Glomerular visceral epithelial cell (primary cell): ENCODE measurements at regions not wholly inside any gene's neighbourhood (a gene's known extent, or its start where the extent isn't known, plus 50 kb on each side); places are given as distances from the start of the nearest gene placed in this dataset.

Source experiments
- DNase-seq: peaks from one replicate; pipeline ENCODE4 v3.0.0-alpha.2; 2016; ENCODE audit errors: extremely low spot score

DNA sequence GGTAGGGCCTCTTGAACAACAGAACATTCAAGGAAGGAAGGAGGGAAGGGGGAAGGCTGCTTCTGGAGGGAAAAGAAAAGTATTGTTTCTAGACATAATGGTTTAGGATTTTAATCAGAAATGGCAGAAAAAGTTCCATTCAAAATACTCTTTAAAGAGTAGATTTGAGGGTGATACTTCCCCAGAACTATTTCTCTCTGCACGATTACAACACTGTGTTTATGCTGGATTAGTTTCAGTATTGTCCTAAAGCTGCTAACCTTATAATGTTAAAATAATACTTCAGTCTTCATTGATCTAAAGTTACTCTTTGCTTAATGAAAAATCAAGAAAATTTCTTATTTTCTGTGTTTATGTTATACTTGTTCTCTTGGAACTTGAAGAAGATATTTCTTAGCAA, 1026.3 kb upstream of the PABPC4L start:
- no peak for DNase-seq

DNA sequence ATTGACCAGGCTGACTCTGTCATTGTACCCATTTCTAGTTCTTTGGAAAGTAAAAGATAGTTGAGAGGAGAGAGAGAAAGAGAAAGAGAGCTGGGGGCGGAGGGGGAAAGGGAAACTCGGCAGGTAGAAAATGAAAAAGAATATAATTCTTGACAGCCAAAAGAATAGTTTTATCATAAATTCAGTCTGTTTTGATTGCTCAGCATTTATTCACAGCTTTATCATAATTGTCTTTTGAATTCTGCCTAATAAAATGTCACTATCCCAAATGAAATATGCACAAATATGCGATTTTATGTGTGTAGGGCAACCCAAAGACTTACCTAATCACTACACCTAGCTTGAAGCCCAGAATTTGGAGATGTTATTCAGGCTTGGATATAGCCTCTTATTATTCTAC, 1024.0 kb upstream of the PABPC4L start:
- DNase-seq, result no peak

DNA sequence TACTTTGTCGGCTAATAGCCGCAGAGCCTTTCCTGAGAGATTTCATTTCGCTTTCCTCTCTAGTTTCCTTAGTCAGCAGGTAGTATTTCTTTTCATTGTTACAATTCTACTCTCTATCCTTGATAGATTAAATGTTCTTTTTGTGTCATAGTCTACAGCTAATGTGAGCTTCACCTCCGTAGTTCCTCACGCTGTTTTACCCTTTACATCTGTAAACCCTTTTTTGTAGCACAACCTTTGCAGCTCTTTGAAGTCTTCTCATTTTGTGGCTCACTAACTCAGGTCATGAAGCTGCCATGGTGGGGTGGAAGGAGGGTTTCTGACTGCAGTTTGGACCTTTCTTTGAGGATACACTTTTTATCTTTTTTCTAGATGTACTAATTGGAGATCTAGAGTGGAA, 1008.8 kb upstream of the PABPC4L start:
- DNase-seq, result no peak

DNA sequence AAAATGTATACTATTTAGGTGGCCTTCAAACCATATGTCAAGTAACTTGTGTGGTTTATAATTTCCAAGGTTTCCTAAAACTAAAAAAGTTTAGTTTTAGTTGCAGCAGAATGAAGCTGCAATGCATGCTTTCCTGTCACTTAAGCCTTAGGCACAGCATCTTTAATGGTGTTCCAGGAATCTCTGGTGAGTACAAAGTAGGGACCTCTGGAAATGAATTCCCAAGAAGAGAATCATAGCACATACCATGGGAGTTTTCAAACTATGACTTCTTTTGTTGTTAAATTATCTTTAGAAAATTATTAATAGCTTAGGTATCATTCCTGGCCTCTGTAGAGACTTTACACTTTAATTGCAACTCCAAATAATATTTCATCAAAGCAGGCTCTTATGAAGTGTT, 1005.9 kb upstream of the PABPC4L start:
- no peak for DNase-seq

DNA sequence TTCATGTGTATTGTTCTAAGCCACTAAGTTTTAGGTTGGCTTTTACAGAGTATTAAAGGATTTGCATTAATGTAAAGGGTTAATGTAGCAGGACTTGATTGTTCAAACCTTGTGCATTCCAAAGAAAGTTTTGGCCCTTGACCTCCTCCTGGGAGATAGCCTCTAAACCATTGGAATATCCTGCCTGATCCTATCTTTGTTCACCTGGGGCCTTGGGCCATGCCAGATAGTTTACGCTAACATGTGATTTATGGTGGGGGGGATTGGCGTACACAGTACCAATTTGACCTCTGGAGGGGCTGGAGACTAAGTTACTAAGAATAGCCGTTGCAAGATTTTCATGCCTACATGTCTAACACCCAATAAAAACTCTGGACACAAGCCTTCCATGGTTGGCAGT, 1002.7 kb upstream of the PABPC4L start:
- no peak for DNase-seq

GRCh38 chr4:135201081-135201480, 999.5 kb upstream of the PABPC4L start:
- DNase-seq, result no peak

GRCh38 chr4:135197641-135198040, 996.1 kb upstream of the PABPC4L start:
- DNase-seq, result no peak

GRCh38 chr4:135194477-135194876, 992.9 kb upstream of the PABPC4L start:
- no peak for DNase-seq

DNA sequence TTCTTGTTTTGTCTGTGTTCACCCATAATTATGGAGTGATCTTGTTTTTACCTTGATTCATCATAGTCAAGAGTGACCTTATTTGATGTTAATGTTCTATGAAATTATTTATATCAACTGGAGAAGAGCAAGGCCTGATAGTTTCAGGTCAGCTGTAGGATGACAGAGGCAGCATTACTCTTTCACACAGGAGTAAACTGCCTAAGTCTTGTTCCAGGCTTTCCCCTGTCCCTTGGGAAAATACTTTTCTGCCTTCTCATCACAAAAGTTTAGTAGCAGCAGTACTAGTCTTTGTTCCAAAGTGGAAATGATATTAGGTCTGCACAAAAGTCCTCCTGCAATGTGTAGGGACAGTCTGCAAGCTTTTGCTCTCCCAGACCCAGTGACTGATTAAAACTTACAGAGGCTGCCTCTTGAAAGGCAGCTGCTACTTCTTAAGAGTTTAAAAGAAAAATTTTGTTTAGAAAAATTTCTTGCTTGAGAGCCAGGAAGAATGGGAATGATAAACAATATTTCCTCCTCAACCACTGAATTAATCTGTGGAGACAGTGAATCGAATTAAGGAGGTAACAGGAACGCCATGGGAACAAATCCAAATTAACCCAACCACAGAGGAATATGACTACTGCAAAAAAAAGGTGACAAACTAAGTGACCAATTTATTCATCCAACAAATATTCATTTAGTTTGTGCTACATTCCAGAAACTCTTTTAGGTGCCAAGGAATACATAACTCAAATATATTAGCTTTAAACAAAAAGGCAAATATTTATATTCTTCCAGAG, 991.4 kb upstream of the PABPC4L start:
- DNase-seq, result no peak

DNA sequence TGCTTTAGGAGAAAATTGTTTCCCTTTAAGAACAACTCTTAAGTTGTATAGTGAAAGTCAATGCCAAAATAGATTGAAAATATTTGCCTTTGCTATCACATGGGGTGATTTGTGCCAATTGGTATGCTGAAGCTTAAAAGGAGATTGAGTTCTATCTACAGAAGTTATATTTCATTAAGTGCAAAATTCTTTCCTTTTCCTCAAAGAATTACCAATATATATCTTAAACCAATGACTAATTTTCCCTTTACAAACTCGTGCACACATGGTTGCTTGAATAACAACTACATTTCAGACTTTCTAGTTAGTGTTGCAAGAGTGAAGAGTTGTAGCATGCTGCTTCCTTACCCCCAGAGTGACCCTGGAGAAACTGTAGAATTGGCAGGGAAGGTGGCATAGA, 990.0 kb upstream of the PABPC4L start:
- DNase-seq, result no peak

GRCh38 chr4:135186002-135186401, 984.4 kb upstream of the PABPC4L start:
- no peak for DNase-seq

DNA sequence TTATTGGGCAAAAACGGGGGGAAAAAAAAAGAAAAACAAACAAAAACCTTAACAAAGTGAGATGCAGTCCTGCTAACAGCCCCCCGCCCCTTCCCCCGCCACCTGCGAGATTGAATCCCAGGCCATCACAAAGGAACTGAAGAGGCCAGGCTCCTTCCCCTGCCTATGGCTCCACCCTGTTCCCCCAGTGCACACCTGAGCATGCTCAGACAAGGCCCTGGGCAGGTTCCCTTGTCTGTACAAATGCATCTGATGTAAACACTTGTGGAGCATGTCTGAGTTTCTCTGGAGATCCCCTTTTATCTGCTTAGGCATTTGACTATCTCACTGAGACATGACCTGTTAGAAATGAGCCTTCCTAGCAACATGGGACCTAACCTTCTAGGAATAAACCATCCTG, 983.7 kb upstream of the PABPC4L start:
- no peak for DNase-seq

DNA sequence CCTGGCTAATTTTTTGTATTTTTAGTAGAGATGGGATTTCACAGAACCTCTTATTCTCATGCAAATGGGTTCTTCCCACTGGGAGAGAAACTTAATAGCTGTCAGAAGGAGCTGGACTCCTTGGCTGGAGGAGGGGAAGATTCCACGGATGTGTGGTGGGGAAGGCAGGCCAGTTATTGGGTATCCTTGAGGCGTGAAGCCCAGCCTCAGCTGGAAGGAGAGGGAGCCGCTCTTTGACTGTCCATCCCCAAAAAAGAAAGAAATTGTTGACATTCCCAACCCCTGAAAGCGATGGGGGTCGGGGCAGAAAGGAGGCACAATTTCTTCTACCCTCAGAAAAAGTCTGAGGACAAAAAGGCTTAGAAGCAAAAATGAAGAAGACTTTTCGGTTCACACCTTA, 983.1 kb upstream of the PABPC4L start:
- DNase-seq, result no peak

DNA sequence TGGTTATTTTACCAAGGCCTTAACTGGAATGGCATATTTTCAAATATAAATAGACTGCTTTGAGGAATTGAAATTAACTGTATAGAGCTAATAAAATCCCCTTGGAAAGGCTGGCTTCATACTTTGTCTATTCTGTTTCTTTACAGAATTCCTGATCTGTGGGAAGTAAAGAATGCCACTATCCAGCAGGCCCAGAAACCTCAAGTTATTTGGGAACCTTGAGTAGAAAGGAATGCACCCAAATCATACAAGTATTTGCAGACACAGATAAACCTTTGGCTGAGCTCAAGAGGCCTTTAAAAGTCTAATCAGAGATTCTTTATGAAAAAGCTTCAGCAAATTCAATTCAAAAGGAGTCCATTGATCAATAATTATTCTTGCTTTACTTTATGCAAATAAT, 975.7 kb upstream of the PABPC4L start:
- DNase-seq, result no peak

GRCh38 chr4:135166661-135167060, 965.1 kb upstream of the PABPC4L start:
- DNase-seq, result no peak

DNA sequence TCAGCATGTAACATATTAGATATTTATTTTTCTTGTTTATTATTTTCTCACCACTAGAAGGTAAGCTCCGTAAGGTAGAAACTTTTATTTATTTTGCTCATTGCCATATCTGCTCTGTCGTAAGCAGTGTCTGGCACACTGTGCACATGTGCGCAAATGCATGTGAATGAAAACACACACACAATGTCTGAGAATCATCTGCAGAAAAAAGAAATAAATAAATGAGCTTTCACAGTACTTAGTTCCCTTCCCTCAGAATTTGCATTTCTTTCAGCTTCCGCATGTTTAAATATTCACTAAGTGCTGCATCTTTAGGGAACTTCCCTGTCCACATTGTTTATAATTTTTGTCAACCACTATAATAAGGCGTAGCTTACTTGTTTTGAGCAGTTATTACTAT, 963.0 kb upstream of the PABPC4L start:
- DNase-seq, result no peak

- no peak for DNase-seq
Observed at GRCh38 chr4:135144498-135144897, 942.9 kb upstream of the PABPC4L start.

GRCh38 chr4:135124196-135124595, 922.6 kb upstream of the PABPC4L start:
- DNase-seq, result no peak

- DNase-seq, result no peak
Observed at GRCh38 chr4:135123632-135124031, 922.0 kb upstream of the PABPC4L start.

GRCh38 chr4:135122457-135122856, 920.9 kb upstream of the PABPC4L start:
- no peak for DNase-seq

DNA sequence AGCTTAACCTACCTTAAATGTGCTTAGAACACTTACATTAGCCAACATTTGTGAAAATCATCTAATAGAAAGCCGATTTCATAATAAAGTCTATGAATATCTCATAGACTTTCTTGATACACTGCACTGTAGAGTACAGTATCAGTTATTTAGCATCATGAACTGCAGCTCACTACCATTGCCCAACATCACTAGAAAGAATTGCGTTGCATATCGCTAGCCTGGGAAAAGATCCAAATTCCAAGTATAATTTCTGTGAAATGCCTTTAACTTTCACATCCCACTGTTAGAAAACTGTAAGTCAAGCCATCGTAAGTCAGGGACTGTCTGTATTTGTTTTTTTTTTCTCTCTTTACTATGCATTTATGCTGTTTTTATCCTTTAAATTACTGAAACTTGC, 918.6 kb upstream of the PABPC4L start:
- no peak for DNase-seq

- DNase-seq, result no peak
Observed at GRCh38 chr4:135114079-135114478, 912.5 kb upstream of the PABPC4L start.

DNA sequence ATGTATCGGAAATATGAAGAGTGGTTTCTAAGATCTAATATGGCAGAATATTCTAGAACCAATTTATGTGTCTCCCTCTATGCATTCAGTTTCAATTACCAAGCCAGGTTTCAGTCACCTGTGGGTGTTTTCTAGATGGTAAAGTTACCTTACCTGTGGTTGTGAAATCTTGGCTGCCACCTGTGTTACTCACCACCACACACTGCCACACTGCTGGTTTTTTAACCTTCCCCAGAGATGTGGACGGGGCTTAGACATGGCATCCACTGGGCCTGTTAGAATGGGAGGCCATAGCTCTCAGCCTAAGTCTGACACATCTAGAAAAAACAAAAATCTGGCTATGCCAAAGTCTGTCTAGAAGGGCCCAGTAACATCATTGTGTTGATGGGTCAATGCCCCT, 896.5 kb upstream of the PABPC4L start:
- DNase-seq, result no peak

GRCh38 chr4:135073389-135073788, 871.8 kb upstream of the PABPC4L start:
- no peak for DNase-seq
